ENCODE measurements at regions not wholly inside any gene's neighbourhood (a gene's known extent, or its start where the extent isn't known, plus 50 kb on each side); places are given as distances from the start of the nearest gene placed in this dataset.

GRCh38 chr17:68768804-68769203, 167.6 kb upstream of the FAM20A start:
- TF ChIP-seq POLR2A (IDR thresholded peaks at IDR 0.05) = no peak
- TF ChIP-seq POLR2AphosphoS5 (IDR thresholded peaks at IDR 0.05; ENCODE audit: insufficient read depth in 1 of 2, low read depth in 1 of 2) = no peak

Measured in vagina (tissue), 2 donors.